HG02884 (cell line): ENCODE measurements at regions not wholly inside any gene's neighbourhood (a gene's known extent, or its start where the extent isn't known, plus 50 kb on each side); places are given as distances from the start of the nearest gene placed in this dataset.

Experiments used
- ATAC-seq: cut with Tn5 transposase; IDR thresholded peaks from one replicate; pipeline ENCODE4 v1.9.1; 2021; ENCODE audit warnings: mild to moderate bottlenecking, moderate library complexity; ENCODE audit not compliant: unreplicated experiment

- ATAC-seq: no peak
Measured at GRCh38 chr15:69529961-69530633, 77.5 kb downstream of the RPLP1 start.

GRCh38 chr15:69530991-69531664 is 78.5 kb downstream of the RPLP1 start:
- no peak for ATAC-seq

GRCh38 chr15:69531665-69532027 is 79.0 kb downstream of the RPLP1 start:
- no peak for ATAC-seq

- ATAC-seq: no peak
Measured at GRCh38 chr15:69532066-69532465, 79.4 kb downstream of the RPLP1 start.

GRCh38 chr15:69532856-69533255 is 80.2 kb downstream of the RPLP1 start:
- ATAC-seq: no peak

- no peak for ATAC-seq
Measured at GRCh38 chr15:69533522-69533921, 80.9 kb downstream of the RPLP1 start.

- ATAC-seq: no peak
Measured at GRCh38 chr15:69535101-69535638, 82.6 kb downstream of the RPLP1 start.

GRCh38 chr15:69535998-69536397 is 83.4 kb downstream of the RPLP1 start:
- ATAC-seq: no peak

GRCh38 chr15:69536726-69537512 is 84.3 kb downstream of the RPLP1 start:
- no peak for ATAC-seq

- no peak for ATAC-seq
Measured at GRCh38 chr15:69537901-69538300, 85.3 kb downstream of the RPLP1 start.

GRCh38 chr15:69538379-69538778 is 85.8 kb downstream of the RPLP1 start:
- no peak for ATAC-seq

GRCh38 chr15:69539345-69539744 is 86.7 kb downstream of the RPLP1 start:
- no peak for ATAC-seq

GRCh38 chr15:69540622-69541021 is 88.0 kb downstream of the RPLP1 start:
- no peak for ATAC-seq

GRCh38 chr15:69542028-69542427 is 89.4 kb downstream of the RPLP1 start:
- no peak for ATAC-seq

GRCh38 chr15:69543681-69544364 is 91.2 kb downstream of the RPLP1 start:
- ATAC-seq: no peak

GRCh38 chr15:69544365-69545113 is 91.9 kb downstream of the RPLP1 start:
- no peak for ATAC-seq

- no peak for ATAC-seq
Measured at GRCh38 chr15:69546182-69546581, 93.6 kb downstream of the RPLP1 start.

- no peak for ATAC-seq
Measured at GRCh38 chr15:69548395-69549180, 96.0 kb downstream of the RPLP1 start.

GRCh38 chr15:69551391-69552056 is 98.9 kb downstream of the RPLP1 start:
- ATAC-seq: no peak
